K562 (cell line): ENCODE measurements at regions not wholly inside any gene's neighbourhood (a gene's known extent, or its start where the extent isn't known, plus 50 kb on each side); places are given as distances from the start of the nearest gene placed in this dataset.

Experiments used
- ATAC-seq: fragments of 200-7000 bp; cut with Tn5 transposase; 3 replicates; pipeline ENCODE4 v1.9.1; 2020; ENCODE audit warnings: moderate library complexity
- BruUV-seq: library from RNA; stranded (reverse); fragments of 400-500 nt; replicated peaks from 2 replicates; lab custom pipeline; 2021; lab: Mats Ljungman, UMichigan
- CTCF ChIA-PET: fragments of 300-600 bp; formaldehyde crosslinking; extraction: SDS; loops from one replicate; lab custom pipeline; 2021; ENCODE audit warnings: low intra/inter-chr PET ratio; lab: Yijun Ruan, JAX
- POLR2A ChIA-PET: fragments of 300-600, 350-650 bp; sonication (Branson Sonifier 250); formaldehyde crosslinking; extraction: SDS; loops from one replicate; lab custom pipeline; 2021; ENCODE audit warnings: antibody characterized with exemption, inconsistent platforms; lab: Yijun Ruan, JAX
- DNase-seq, 4 experiments: peaks; one replicate each; pipeline versions ENCODE4 v3.0.0 to v3.0.0-alpha.2; 2011 to 2018; ENCODE audit warnings: low spot score in 3 of 4, mixed read lengths in 3 of 4; ENCODE audit errors: extremely low read depth in 1 of 4
- FAIRE-seq: peaks from 2 replicates; lab custom pipeline; 2011; peaks lifted over from hg19 to GRCh38; lab: Jason Lieb, UNC
- H2AFZ ChIP-seq: 2 replicates; pipeline ENCODE4 v1.6.0; 2011; ENCODE audit warnings: low read depth, low read length, control low read depth, inconsistent platforms
- H3K27ac ChIP-seq: fragments of 200-600 bp; 3 replicates; pipeline ENCODE4 v1.8.0; 2011; ENCODE audit warnings: low read depth, mild to moderate bottlenecking, control low read depth, inconsistent platforms, low read length, moderate library complexity, mixed read lengths; ENCODE audit errors: extremely low read depth
- H3K27me3 ChIP-seq, 2 experiments: fragments of 300-600 bp in 1 of 2; 2 replicates in 1 of 2; 3 replicates in 1 of 2; pipeline versions ENCODE4 v1.6.0 to v1.8.0; 2011; ENCODE audit warnings: inconsistent platforms in 2 of 2, low read length in 2 of 2, mild to moderate bottlenecking in 1 of 2, mixed read lengths in 1 of 2, moderate library complexity in 1 of 2; ENCODE audit not compliant: control insufficient read depth in 2 of 2, insufficient read depth in 2 of 2
- H3K36me3 ChIP-seq: fragments of 300-600 bp; 3 replicates; pipeline ENCODE4 v1.8.0; 2011; ENCODE audit warnings: mild to moderate bottlenecking, low read length, inconsistent platforms; ENCODE audit not compliant: control insufficient read depth, insufficient read depth
- H3K4me1 ChIP-seq, 2 experiments: fragments of 200-600 bp in 1 of 2; replicated peaks in 1 of 2; 2 replicates in 1 of 2; 3 replicates in 1 of 2; pipeline versions ENCODE4 v1.5.1 to v1.8.0; 2011; ENCODE audit warnings: inconsistent platforms in 2 of 2, low read length in 2 of 2, mild to moderate bottlenecking in 1 of 2, mixed read lengths in 1 of 2, moderate library complexity in 1 of 2; ENCODE audit not compliant: control insufficient read depth in 2 of 2, insufficient read depth in 2 of 2
- H3K4me2 ChIP-seq: 2 replicates; pipeline ENCODE4 v1.6.1; 2011; ENCODE audit warnings: low read length, control low read depth, inconsistent platforms, mixed read lengths; ENCODE audit not compliant: insufficient read depth
- H3K4me3 ChIP-seq: fragments of 200-600 bp; sonication (generic), shearing (Covaris generic); 2 replicates; pipeline ENCODE4 v1.5.1; 2016; ENCODE audit warnings: control low read depth, inconsistent platforms
- H3K79me2 ChIP-seq: fragments of 200-600 bp; 3 replicates; pipeline ENCODE4 v1.8.0; 2011; ENCODE audit warnings: low read length, inconsistent platforms; ENCODE audit not compliant: control insufficient read depth, insufficient read depth
- H3K9ac ChIP-seq, 2 experiments: 2 replicates each; pipeline versions ENCODE4 v1.6.0 to v1.6.1; 2011; ENCODE audit warnings: low read depth in 2 of 2, low read length in 2 of 2, control low read depth in 1 of 2, inconsistent platforms in 1 of 2, mild to moderate bottlenecking in 1 of 2, mixed read lengths in 1 of 2; ENCODE audit not compliant: insufficient read depth in 1 of 2
- H3K9me1 ChIP-seq: one replicate; pipeline ENCODE4 v1.6.0; 2011; ENCODE audit warnings: inconsistent platforms, mild to moderate bottlenecking, low read length, moderate library complexity; ENCODE audit not compliant: control insufficient read depth, insufficient read depth
- H3K9me3 ChIP-seq: replicated peaks from 2 replicates; pipeline ENCODE4 v1.5.1; 2011; ENCODE audit warnings: low read depth, low read length, inconsistent platforms; ENCODE audit not compliant: control insufficient read depth, insufficient read depth
- H4K20me1 ChIP-seq: replicated peaks from 2 replicates; pipeline ENCODE4 v1.6.1; 2011; ENCODE audit warnings: low read length, inconsistent platforms, mixed read lengths; ENCODE audit not compliant: control insufficient read depth, insufficient read depth
- CHCHD3 ChIP-seq: fragments of 250-450 bp; sonication (Bioruptor Pico); IDR thresholded peaks from 2 replicates; pipeline ENCODE4 v2.1.2; 2022; ENCODE audit warnings: mild to moderate bottlenecking
- DDX20 ChIP-seq: fragments of 450-650 bp; IDR thresholded peaks from 2 replicates; pipeline ENCODE4 v1.6.1; 2016; ENCODE audit warnings: missing genetic modification characterization, low read depth, mild to moderate bottlenecking, missing compliant biosample characterization, moderate library complexity
- KDM2B ChIP-seq: fragments of 250-450 bp; sonication (Bioruptor Pico); IDR thresholded peaks from 2 replicates; pipeline ENCODE4 v1.8.0; 2021; ENCODE audit warnings: mild to moderate bottlenecking, moderate library complexity
- KLF6 ChIP-seq: fragments of 250-450 bp; sonication (Bioruptor Pico); IDR thresholded peaks from 2 replicates; pipeline ENCODE4 v1.4.0; 2020; ENCODE audit warnings: mild to moderate bottlenecking, moderate library complexity, borderline replicate concordance
- RCOR1 ChIP-seq, 2 experiments: IDR thresholded peaks; 2 replicates each; pipeline ENCODE4 v1.6.1; 2012; ENCODE audit warnings: low read depth in 2 of 2, low read length in 2 of 2, borderline replicate concordance in 1 of 2, improper control_type of control experiment in 1 of 2
- SIN3B ChIP-seq: fragments of 450-650 bp; IDR thresholded peaks from 2 replicates; pipeline ENCODE4 v1.6.1; 2017; ENCODE audit warnings: low read depth, mild to moderate bottlenecking, moderate library complexity
- ZNF121 ChIP-seq: sonication (generic); formaldehyde crosslinking; conservative IDR thresholded peaks from 2 replicates; pipeline ENCODE4 v1.8.0; 2022; ENCODE audit warnings: missing genetic modification reagents
- ZNF347 ChIP-seq: fragments of 450-650 bp; formaldehyde crosslinking; IDR thresholded peaks from 2 replicates; pipeline ENCODE4 v1.4.0; 2020; ENCODE audit warnings: low read depth, mild to moderate bottlenecking, moderate library complexity
- WGBS: fragments of 100-300 bp; shearing (Covaris generic); methylation state at CpG from one replicate; pipeline ENCODE4 v1.1.6; 2016; ENCODE audit warnings: low coverage, mixed read lengths; ENCODE audit not compliant: insufficient coverage; ENCODE audit errors: missing lambda C conversion rate; 5-methylcytosine and 5-hydroxymethylcytosine counted together
- in situ Hi-C: fragments of 300-500 bp; cut with MboI; formaldehyde crosslinking; loops from 4 replicates; pipeline ENCODE4 v1.15.0; 2018; ENCODE audit warnings: inconsistent platforms, mixed read lengths
- intact Hi-C: fragments of 100-400 bp; cut with micrococcal nuclease; formaldehyde crosslinking; loops from 2 replicates; pipeline ENCODE4 v1.14.2; 2022
- TF ChIP-seq, protein P1 (sequence below): fragments of 250-450 bp; sonication (Bioruptor Pico); IDR thresholded peaks from 2 replicates; pipeline ENCODE4 v1.4.0; 2020; ENCODE audit warnings: mild to moderate bottlenecking
- TF ChIP-seq, protein P2 (sequence below): sonication (generic); formaldehyde crosslinking; IDR thresholded peaks from 2 replicates; pipeline ENCODE4 v1.8.0; 2023; ENCODE audit warnings: mild to moderate bottlenecking, missing genetic modification reagents

DNA sequence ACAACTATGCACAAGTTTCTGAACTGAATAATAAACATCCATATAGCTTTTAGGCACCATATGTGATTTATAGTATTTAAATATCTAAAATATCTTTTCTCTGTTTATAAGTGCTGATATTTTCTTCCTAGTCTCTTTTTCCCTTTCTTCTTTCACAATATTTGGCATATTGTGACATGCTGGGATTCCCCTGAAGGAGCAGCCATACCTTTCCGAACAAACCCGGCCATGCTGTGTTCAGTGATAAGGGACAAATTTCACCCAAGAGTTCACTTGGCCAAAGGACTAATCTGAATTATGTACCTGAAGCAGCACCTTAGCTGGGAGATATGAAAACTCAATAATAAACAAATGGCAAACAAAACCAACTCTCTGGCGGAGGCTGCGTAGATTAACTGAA is 250.8 kb downstream of the RDH14 start:
- in situ Hi-C loops = no loop called here
- no peaks in the 10 kb centered on the region for H4K20me1 ChIP-seq
- CTCF ChIA-PET = no interaction called here

More for the DNA sequence above, 250.8 kb downstream of the RDH14 start:
- H3K9ac ChIP-seq = no peak overlapping the region
- DNase-seq (no peak), FAIRE-seq (no peak), ATAC-seq (no peak)
- intact Hi-C loops = no loop called here
- no peak overlapping the region for H2AFZ ChIP-seq
- H3K27me3 ChIP-seq = no peaks in the 10 kb centered on the region
- H3K27ac ChIP-seq = no peak overlapping the region
- BruUV-seq = no TSS peak
- TF ChIP-seq KDM2B (CRISPR knock-in tag) (no peak), KLF6 (CRISPR knock-in tag) (no peak), DDX20 (tag) (no peak), ZNF347 (CRISPR knock-in tag) (no peak), CHCHD3 (no peak), SIN3B (no peak), RCOR1 (IDR thresholded peaks at IDR 0.05; ENCODE audit: borderline replicate concordance in 1 of 2, low read depth in 2 of 2, low read length in 2 of 2) (no peak), ZNF121 (no peak)
- TF ChIP-seq, protein P1, sequence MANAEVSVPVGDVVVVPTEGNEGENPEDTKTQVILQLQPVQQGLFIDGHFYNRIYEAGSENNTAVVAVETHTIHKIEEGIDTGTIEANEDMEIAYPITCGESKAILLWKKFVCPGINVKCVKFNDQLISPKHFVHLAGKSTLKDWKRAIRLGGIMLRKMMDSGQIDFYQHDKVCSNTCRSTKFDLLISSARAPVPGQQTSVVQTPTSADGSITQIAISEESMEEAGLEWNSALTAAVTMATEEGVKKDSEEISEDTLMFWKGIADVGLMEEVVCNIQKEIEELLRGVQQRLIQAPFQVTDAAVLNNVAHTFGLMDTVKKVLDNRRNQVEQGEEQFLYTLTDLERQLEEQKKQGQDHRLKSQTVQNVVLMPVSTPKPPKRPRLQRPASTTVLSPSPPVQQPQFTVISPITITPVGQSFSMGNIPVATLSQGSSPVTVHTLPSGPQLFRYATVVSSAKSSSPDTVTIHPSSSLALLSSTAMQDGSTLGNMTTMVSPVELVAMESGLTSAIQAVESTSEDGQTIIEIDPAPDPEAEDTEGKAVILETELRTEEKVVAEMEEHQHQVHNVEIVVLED = no peak
- TF ChIP-seq, protein P2, sequence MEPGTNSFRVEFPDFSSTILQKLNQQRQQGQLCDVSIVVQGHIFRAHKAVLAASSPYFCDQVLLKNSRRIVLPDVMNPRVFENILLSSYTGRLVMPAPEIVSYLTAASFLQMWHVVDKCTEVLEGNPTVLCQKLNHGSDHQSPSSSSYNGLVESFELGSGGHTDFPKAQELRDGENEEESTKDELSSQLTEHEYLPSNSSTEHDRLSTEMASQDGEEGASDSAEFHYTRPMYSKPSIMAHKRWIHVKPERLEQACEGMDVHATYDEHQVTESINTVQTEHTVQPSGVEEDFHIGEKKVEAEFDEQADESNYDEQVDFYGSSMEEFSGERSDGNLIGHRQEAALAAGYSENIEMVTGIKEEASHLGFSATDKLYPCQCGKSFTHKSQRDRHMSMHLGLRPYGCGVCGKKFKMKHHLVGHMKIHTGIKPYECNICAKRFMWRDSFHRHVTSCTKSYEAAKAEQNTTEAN (CRISPR knock-in tag) = no peak
- TF ChIP-seq, all 486 proteins: peak for 0
- Histone ChIP-seq H3K36me3 (no peaks in the 10 kb centered on the region), H3K79me2 (no peaks in the 10 kb centered on the region), H3K4me3 (no peak overlapping the region), H3K9me1 (no peaks in the 10 kb centered on the region), H3K4me2 (no peak overlapping the region), H3K4me1 (no peaks in the 10 kb centered on the region), H3K9me3 (0 out of 2 replicates have a peak, but pooled peaks cover 2% of the 10 kb centered on the region)
- WGBS = 2% methylated on average over 4 of the region's 4 CpGs
- POLR2A ChIA-PET = no interaction called here
